ENCODE measurements at regions not wholly inside any gene's neighbourhood (a gene's known extent, or its start where the extent isn't known, plus 50 kb on each side); places are given as distances from the start of the nearest gene placed in this dataset.

GRCh38 chr12:23455283-23455682, 494.2 kb downstream of the SOX5 start:
- TF ChIP-seq CTCF (IDR thresholded peaks at IDR 0.05) (no peak), POLR2A (IDR thresholded peaks at IDR 0.05) (no peak)

All from testis (tissue), 2 donors.